ENCODE measurements at regions not wholly inside any gene's neighbourhood (a gene's known extent, or its start where the extent isn't known, plus 50 kb on each side); places are given as distances from the start of the nearest gene placed in this dataset.

DNA sequence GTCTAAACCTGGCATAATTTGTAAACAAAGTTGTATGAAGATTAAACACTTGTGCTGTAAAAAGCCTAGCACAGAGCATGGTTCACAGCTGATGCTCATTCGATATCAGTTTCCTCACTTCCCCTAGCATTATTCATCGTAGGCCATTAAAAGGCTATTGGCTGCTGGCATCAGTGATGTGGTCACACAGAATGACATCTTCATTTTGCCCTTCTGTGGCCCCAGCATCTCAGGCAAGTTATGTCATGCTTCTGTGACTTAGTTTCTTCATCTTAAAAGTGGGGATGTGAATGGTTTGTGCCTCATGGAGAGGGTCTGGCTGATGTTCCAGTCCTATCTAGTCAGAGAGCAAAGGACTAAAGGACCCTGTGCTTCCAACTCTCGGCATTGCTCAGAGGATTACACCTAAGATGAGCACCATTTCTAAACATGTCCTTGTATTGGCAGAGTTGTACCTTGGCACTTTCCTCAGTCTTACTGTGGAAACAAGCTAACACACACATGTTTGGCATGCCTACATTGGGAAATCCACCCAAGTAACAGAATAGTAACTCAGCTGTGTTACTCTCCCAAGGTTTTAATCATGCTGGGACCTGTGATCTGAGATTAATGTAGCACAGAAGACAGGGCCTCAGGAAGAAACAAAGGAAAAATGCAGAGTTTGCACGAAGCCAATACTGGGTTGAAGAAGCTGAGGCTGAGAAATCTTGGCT, 83.5 kb upstream of the OR9Q1 start:
- no peak for TF ChIP-seq CHD1 (IDR thresholded peaks at IDR 0.05; ENCODE audit: low read depth, low read length)
- TF ChIP-seq POLR2A (IDR thresholded peaks at IDR 0.05; ENCODE audit: low read depth, low read length), result no peak
- no peak for TF ChIP-seq CTCF (conservative IDR thresholded peaks at IDR 0.05; ENCODE audit: low read depth, low read length)
- TF ChIP-seq RAD21 (IDR thresholded peaks at IDR 0.05; ENCODE audit: low read length), result no peak
